GM12874 (cell line): ENCODE measurements at regions not wholly inside any gene's neighbourhood (a gene's known extent, or its start where the extent isn't known, plus 50 kb on each side); places are given as distances from the start of the nearest gene placed in this dataset.

Source experiments
- TF ChIP-seq, protein P1 (sequence below): IDR thresholded peaks from 2 replicates; pipeline ENCODE4 v1.5.1; 2011; ENCODE audit warnings: low read depth, mild to moderate bottlenecking, control low read depth, low read length, moderate library complexity; ENCODE audit not compliant: insufficient read depth

DNA sequence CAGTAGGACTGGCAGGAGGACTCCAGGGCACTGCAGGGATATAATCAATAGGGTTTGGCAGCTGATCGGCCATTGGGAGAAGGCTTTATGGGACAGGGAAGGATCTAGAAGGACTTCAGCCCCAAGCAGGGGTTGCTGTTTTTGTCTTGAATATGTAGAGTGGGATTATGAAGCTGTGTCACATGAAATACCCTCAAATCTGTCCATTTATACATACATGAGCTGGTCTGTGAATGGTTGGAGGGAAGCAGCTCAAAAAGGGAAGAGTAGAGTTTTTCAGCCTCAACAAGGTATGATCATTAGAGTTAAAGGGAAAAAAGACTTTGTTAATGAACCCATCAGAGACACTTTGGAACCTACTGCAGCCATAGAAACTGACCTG, 98.2 kb upstream of the ZNF217 start:
- TF ChIP-seq, protein P1, sequence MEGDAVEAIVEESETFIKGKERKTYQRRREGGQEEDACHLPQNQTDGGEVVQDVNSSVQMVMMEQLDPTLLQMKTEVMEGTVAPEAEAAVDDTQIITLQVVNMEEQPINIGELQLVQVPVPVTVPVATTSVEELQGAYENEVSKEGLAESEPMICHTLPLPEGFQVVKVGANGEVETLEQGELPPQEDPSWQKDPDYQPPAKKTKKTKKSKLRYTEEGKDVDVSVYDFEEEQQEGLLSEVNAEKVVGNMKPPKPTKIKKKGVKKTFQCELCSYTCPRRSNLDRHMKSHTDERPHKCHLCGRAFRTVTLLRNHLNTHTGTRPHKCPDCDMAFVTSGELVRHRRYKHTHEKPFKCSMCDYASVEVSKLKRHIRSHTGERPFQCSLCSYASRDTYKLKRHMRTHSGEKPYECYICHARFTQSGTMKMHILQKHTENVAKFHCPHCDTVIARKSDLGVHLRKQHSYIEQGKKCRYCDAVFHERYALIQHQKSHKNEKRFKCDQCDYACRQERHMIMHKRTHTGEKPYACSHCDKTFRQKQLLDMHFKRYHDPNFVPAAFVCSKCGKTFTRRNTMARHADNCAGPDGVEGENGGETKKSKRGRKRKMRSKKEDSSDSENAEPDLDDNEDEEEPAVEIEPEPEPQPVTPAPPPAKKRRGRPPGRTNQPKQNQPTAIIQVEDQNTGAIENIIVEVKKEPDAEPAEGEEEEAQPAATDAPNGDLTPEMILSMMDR: no peak

DNA sequence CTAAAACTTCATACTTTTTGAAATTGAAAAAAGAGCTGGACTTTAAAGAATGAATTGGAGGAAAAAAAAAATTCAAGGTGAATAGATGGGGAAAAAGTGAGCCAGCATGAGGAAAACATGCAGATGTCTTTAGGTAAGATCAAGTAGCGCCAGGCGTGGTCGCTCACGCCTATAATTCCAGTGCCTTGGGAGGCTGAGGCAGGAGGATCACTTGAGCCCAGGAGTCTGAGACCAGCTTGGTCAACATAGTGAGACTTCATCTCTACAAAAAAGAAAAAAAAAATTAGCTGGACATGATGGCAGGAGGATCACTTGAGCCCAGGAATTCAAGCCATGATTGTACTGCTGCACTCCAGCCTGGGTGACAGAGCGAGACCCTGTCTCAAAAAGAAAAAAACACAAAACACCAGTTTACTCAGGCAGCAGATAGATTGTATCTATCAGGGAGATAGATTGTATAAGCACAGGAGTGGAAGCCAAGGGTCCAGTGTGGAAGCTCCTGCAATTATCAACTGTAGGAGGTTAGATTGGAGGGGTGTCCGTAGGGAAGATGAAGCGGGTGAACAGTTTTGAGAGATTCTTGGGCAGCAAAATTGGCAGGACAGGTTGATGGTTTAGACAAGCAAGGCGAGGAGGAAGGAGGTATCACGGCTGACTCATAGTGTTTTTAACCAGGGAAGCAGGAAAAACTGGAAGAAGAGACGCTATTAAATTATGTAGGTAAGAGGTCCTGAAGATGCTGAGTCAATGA, 97.6 kb upstream of the ZNF217 start:
- TF ChIP-seq, protein P1: no peak

DNA sequence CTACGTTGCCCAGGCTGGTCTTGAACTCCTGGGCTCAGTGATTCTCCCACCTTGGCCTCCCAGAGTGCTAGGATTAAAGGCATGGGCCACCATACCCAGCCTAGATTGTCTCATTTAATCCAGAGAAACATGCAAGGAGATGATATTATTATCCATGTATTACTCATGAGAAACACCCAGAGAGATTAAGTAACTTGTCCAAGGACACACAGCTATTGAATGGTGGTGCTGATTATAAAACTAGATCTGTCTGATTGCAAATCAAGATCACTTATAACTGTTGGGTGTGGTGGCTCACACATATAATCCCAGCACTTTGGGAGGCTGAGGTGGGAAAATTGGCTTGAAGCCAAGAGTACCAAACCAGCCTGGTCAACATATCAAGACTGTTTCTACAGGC, 94.4 kb upstream of the ZNF217 start:
- TF ChIP-seq, protein P1: no peak

DNA sequence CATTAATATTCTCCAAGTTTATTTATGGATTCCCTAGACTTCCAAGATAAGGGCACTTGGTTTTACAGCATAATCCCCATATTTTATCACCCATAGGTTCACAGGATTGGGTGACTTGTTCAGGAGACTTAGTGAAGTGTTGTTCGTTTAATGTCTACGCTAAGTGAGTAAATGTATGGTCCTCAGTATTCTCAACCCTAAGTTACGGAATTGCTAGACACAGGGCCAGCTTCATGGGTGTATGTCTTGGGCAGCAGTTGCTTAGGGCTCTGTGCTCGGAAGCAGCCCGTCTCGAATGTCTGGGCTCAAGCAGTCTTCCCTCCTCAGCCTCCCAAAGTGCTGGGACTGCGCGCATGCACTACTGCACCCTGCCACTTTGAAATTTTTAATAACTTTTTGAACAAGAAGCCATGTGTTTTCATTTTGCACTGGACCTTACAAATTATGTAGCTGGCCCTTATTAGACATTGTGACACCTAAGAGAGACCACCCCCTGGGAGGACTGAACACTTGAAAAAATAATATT, 91.5 kb upstream of the ZNF217 start:
- TF ChIP-seq, protein P1: no peak

DNA sequence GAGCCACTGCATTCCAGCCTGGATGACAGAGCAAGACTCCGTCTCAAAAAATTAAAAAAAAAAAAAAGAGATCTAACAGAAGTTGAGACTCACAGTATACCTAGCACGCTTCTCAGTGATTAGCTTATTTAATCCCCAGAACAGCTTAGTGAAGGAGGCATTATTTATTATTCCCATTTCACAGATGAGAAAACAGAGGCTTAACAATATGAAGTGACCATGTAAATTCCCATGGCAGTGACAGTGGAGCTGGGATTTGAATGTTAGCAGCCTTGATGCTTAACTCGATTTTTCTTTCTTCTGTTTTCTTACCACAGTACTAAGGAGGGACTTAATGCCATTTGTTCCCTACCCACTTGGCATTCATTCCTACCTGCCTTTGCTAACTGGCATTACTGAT, 89.9 kb upstream of the ZNF217 start:
- TF ChIP-seq, protein P1: no peak

DNA sequence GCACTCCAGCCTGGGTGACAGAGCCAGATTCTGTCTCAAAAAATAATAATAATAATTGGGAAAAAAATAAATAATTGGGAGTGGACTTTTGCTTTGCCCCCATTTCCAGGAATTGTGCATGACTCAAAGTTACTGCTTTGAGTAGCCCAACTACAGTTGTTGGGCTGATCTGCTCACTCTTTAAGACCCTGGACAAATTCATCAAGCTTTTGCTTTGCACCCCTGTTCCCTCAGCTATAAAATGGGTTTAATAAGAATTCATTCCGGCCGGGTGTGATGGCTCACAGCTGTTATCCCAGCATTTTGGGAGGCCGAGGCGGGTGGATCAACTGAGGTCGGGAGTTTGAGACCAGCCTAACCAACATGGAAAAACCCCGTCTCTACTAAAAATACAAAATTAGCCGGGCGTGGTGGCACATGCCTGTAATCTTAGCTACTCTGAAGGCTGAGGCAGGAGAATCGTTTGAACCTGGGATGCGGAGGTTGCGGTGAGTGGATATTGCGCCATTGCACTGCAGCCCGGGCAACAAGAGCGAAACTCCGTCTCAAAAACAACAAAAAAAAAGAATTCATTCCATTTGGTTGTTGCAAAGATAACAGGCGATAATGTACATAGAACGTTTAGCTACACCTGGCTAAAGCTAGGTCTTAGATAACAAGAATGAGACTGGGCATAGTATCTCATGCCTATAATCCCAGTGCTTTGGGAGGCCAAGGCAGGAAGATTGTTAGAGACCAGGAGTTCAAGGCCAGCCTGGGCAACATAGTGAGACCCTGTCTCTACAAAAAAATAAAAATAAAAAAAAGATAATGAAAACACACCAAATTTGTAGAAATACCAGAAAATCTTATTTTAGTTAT, 87.9 kb upstream of the ZNF217 start:
- TF ChIP-seq, protein P1: no peak

DNA sequence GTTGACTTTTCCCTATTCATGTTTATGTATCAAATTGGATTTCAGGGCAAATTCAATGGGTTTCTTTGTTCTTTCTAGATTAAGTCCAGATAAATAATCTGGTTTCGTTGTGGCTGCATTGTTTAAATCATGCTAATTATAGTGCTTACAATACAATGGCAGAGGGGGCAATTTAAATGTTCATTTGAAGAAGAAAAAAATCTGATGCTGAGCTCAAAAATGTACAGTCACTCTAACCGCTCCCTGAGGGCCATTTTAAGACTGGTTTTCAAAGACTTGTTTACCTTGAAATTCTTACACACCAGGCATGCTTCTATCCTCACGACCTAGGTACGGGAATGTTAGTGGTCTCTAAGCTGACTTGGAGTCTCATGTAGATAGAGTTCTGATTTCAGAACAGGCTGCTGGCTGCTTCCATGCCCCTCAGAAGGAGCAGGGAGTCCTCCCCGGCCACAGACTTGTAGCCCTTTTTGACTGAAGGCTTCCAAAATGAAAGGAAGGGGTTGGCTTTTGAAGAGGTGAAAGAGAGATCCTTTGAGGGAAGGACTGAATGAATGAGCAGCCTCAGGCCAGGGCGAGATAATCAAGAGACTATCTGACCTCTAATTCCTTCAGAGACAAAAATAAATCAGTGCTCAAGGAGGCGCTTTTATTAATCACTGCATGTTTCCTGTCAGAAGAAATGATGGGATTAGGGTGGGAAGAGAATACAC, 86.1 kb upstream of the ZNF217 start:
- TF ChIP-seq, protein P1: no peak
